HG03571 (cell line): ENCODE measurements at regions not wholly inside any gene's neighbourhood (a gene's known extent, or its start where the extent isn't known, plus 50 kb on each side); places are given as distances from the start of the nearest gene placed in this dataset.
"Not testable (repeated sequence)": the region's sequence is repeated elsewhere in the genome, so short reads cannot be mapped to it uniquely, and the experiment has no call there.

Experiments
- ATAC-seq: cut with Tn5 transposase; IDR thresholded peaks from one replicate; pipeline ENCODE4 v1.9.1; 2021; ENCODE audit not compliant: unreplicated experiment

DNA sequence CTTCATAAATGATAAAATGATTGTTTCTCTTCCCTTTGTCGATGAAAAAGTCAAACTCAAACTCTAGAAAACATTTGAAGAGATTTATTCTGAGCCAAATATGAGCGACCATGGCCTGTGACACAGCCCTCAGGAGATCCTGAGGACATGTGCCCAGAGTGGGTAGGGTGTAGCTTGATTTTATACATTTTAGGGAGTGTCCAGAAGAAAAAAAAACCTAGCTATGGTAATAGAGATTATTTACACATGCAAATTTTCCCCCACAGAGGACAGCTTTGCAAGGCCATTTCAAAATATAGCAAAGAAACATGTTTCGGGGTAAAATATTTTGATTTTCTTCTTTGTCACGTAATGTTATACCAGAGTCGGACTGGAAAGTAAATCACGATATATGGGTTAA is 92.4 kb upstream of the TRIB2 start:
- no peak for ATAC-seq

- ATAC-seq, result no peak
Measured at GRCh38 chr2:12624905-12625598, 91.7 kb upstream of the TRIB2 start.

GRCh38 chr2:12628541-12628940 is 88.2 kb upstream of the TRIB2 start:
- not testable (repeated sequence) for ATAC-seq

GRCh38 chr2:12636837-12637581 is 79.7 kb upstream of the TRIB2 start:
- ATAC-seq, result no peak

DNA sequence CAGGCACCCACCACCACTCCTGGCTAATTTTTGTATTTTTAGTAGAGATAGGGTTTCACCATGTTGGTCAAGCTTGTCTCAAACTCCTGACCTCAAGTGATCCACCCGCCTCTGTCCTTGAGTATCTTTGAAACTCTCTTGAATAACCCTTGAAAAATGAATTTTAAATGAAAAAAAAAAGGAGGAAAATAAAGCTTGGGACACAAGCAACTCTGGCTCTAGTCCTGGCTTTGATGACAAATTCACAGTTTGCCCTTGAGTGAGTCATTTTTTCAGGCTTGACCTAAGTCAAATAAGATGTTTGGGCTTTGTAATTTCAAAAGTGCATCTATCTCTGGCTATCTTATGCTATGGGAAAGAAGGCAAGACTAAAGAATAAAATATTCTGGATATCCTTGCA is 79.0 kb upstream of the TRIB2 start:
- ATAC-seq, result no peak

DNA sequence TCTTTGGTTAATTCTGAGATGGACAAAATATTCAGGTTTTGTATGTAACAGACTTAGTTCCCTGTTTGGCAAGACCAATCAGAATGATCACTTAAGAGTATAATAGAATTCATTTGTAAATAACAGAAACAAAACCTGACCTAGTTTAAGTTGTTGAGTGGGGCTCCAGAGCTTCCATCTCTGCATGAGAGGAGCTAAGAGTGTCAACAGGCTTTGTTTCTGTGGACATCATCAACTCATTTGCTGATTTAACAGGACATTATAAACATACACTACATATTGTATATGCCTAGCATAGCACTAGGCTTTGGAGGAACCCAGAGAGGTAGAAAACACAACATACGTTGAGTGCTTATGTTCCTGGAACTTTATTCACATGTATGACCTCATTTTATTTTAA is 75.3 kb upstream of the TRIB2 start:
- ATAC-seq, result no peak

DNA sequence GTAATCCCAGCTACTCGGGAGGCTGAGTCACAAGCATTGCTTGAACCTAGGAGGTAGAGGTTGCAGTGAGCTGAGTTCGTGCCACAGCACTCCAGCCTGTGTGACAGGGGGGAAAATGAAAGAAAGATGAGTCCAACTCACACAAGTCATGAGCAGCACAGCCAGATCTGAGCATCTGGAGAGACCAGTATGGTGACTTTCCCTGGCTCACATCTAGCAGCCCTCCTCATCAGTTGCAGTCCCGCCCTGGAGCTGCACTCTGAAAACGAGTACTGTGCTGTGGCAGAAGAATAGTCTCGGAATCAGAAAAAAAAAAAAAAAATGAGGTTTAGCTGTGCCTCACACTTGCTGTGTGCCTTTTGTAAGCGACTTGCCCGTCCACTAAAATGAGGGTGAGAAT is 74.4 kb upstream of the TRIB2 start:
- ATAC-seq, result no peak

GRCh38 chr2:12642859-12643258 is 73.9 kb upstream of the TRIB2 start:
- no peak for ATAC-seq

- no peak for ATAC-seq
Measured at GRCh38 chr2:12649602-12650400, 66.9 kb upstream of the TRIB2 start.

DNA sequence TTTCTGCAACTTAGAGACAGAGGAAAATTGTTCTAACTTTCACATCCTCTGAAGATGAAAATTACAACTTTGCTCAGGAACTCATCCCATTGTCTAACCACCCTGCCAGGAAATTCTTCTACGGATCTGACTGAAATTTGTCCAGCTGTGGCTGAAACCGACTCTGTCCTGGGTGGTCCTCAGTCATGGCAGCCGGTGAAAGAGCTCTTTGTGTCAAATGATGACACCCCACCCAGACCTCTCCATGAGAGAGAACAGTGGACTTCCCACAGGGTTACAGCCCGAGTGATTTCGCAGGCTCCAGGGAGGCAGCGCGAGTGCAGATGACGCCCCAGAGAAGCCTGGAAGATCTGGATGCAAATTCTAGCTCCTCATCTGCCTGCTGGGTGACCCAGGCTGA is 65.1 kb upstream of the TRIB2 start:
- no peak for ATAC-seq

GRCh38 chr2:12652723-12653122 is 64.0 kb upstream of the TRIB2 start:
- ATAC-seq, result no peak

- no peak for ATAC-seq
Measured at GRCh38 chr2:12657560-12657959, 59.2 kb upstream of the TRIB2 start.

GRCh38 chr2:12658310-12658945 is 58.3 kb upstream of the TRIB2 start:
- ATAC-seq, result no peak

DNA sequence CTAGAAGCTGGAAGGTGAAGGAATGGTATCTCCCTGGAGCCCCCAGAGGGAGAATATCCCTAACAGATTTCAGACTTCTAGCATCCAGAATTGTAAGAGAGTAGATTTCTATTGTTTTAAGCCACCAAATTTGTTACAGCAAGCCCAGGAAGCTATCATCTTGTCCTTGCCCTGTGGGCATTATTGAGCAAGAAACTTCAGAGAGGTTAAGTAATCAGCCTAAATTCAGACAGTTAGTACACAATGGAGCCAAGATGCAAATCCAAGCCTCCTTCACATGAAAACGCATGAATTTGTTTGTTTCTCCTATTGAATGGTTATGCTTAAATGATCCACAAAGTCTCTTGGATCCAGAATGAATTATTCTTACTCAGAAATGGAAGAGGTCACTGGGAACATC is 55.2 kb upstream of the TRIB2 start:
- ATAC-seq, result no peak

DNA sequence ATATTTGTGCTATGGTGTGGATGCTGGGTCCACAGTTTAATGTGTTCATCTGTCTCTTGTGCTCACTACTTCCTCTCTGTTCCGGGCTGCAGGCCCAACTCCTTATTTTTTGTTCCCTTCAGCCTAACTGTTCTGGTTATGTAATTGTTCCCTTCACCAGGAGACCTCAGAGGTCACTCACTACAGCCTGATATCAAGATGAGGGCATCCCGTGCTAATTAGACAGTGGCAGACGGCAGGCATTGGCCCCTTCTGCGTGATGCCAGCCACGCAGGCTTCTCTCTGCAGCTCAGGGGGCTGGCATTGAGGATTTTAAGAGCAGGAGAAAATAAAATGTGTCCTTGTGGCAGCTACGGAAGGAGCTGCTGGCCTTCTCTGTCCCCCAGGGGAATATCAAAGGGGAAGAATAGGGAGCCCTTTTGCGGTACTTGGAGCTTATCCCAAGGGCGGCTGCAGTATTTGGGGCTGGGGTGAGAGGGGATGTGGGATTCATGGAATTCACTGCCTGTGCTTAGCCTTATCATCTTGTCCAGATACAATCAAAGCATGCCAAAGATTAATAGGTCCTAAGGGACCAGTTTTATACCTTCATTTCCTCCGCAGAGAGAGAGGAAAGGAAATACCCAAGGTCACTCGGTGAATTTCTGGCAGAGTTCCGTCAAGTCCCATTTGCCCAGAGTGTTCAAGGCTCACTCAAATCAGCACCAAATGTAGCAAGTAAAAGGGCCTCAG is 53.3 kb upstream of the TRIB2 start:
- no peak for ATAC-seq

GRCh38 chr2:12665334-12665733 is 51.4 kb upstream of the TRIB2 start:
- ATAC-seq, result no peak

- no peak for ATAC-seq
Measured at GRCh38 chr2:12666445-12666844, 50.3 kb upstream of the TRIB2 start.
